OCI-LY7 (cell line): ENCODE measurements at regions not wholly inside any gene's neighbourhood (a gene's known extent, or its start where the extent isn't known, plus 50 kb on each side); places are given as distances from the start of the nearest gene placed in this dataset.

Source experiments
- CTCF ChIP-seq: fragments of 200-600 bp; sonication (generic); conservative IDR thresholded peaks from 2 replicates; pipeline ENCODE4 v1.5.1; 2014; ENCODE audit warnings: mild to moderate bottlenecking, antibody characterized with exemption, low read length, moderate library complexity, mixed read lengths
- EZH2phosphoT487 ChIP-seq: fragments of 200-600 bp; sonication (generic); IDR thresholded peaks from 2 replicates; pipeline ENCODE4 v1.6.1; 2018; ENCODE audit warnings: low read depth, borderline replicate concordance, mild to moderate bottlenecking, mixed run types, antibody characterized with exemption, low read length, moderate library complexity, mixed read lengths

- no peak for TF ChIP-seq EZH2phosphoT487
- no peak for TF ChIP-seq CTCF
Observed at GRCh38 chr13:44884076-44884729, 105.1 kb downstream of the NUFIP1 start.
